Cardiac fibroblast (primary cell): ENCODE measurements at regions not wholly inside any gene's neighbourhood (a gene's known extent, or its start where the extent isn't known, plus 50 kb on each side); places are given as distances from the start of the nearest gene placed in this dataset.
A peak's percentile ranks its signal among the peaks of the same experiment; 100 is the strongest.

Experiments
- DNase-seq, 2 donors: peaks; one replicate each; pipeline versions ENCODE4 v3.0.0 to v3.0.0-alpha.2; 2010; ENCODE audit warnings: low read depth in 2 of 2
- H3K4me3 ChIP-seq, 2 donors: replicated peaks in 1 of 2; 1 replicate in 1 of 2; 2 replicates in 1 of 2; pipeline ENCODE4 v1.5.1; 2011; ENCODE audit warnings: low read depth in 2 of 2, low read length in 2 of 2, mild to moderate bottlenecking in 2 of 2, moderate library complexity in 1 of 2
- CTCF ChIP-seq: IDR thresholded peaks from one replicate; pipeline ENCODE4 v1.5.1; 2011; ENCODE audit warnings: low read depth, mild to moderate bottlenecking, low read length, inconsistent platforms

DNA sequence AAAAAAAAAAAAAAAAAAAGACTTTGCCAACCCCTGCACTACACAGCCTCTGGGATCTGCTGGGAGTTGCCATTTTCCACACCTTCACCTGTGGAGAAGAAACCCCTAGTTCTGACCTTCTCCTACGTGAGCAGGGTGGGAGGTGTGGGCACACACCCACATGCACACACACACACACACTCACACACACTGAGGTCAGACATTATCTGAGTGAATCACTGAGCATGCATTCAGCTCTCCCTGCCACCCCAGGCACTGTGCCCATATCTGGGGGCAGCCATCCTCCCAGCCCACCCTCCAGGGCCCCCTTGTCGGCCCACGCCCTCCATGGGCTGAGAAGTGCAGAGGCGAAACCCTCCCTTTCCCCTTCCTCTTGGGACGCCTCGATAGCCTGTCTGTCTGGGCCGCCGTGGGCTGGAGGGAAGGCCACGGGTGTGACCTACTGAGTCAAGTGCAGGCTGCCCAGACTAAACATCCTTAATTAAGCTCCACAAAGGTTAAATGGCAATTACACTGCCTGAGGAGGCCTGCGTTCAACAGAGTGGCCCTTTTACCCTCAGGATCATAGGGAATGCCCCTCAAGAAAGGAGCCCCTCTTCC lies 143.8 kb downstream of the C16orf95 start:
- no peak for TF ChIP-seq CTCF
- H3K4me3 ChIP-seq, result no peak overlapping the region
- DNase-seq, result no peak

- DNase-seq, result no peak
- no peak for TF ChIP-seq CTCF
- no peak overlapping the region for H3K4me3 ChIP-seq
Measured at GRCh38 chr16:87174061-87174460, 143.1 kb downstream of the C16orf95 start.

DNA sequence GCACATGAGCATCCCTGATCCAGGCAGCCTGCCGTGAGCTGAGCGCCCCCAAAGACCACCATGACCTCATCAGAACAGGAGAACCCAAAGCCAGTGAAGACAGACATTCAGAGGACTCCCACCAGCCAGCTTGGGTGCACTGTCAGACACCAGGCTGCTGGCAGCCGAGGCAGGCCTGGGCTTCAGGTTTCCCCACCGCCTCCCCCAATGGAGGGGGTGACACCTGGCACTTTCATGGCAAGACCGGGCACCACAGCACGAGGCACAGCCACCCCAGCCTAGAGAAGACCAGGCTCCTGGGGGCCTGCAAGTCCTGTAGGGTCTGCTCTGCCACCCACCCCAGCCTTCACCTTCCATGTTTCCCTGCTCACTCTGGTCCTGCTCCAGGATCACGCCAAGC lies 140.5 kb downstream of the C16orf95 start:
- no peak overlapping the region for H3K4me3 ChIP-seq
- no peak for DNase-seq
- no peak for TF ChIP-seq CTCF

DNA sequence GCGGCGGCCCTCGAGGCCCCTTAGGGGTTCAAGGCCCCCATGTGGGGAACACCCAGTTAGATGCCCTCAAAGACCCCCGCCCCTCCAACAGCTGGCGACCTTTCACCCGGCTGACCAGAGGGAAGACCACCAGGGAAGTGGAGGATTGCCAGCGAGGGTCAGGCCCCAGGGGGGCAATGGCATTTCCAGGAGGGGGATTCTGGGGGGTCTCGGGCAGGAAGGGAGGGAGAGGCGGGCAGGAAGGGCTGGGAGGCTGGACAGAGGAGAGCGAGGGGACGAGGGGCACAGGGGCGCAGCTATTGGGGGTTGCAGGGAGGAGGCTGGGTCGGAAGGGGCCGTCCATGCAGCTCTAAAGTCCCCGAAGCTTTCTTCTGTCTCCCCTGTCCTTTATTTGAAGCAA lies 139.5 kb downstream of the C16orf95 start:
- no peak overlapping the region for H3K4me3 ChIP-seq
- TF ChIP-seq CTCF, result no peak
- no peak for DNase-seq

GRCh38 chr16:87178177-87178863 lies 138.9 kb downstream of the C16orf95 start:
- TF ChIP-seq CTCF, result no peak
- no peak overlapping the region for H3K4me3 ChIP-seq
- DNase-seq, result peak in 1 of 2 donors; percentile 38

DNA sequence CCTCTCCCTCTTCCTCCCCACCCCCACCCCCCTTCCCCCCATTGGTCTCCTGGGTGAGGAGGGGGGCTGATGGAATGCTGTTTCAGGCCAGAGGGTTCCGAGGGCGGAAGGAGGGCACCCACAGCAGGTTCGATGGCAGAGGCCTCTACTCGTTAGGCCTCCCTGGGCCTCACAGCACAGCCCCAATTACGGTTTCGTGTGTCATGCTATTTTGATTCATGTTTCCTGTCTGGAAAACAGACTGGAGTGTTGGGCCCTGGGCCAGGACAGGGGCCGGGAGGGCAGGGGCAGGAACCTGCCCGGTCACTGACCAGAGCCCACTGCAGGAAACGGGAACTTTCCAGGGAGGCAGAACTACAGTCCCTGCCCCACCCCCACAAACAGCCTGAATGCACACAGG lies 138.2 kb downstream of the C16orf95 start:
- DNase-seq, result peak; percentile 87 to 88
- no peak overlapping the region for H3K4me3 ChIP-seq
- TF ChIP-seq CTCF, result no peak
